Tibial nerve (tissue), 4 donors: ENCODE measurements at regions not wholly inside any gene's neighbourhood (a gene's known extent, or its start where the extent isn't known, plus 50 kb on each side); places are given as distances from the start of the nearest gene placed in this dataset. TPM values are rescaled to one million over a fixed set of nuclear protein-coding genes. Genes with fewer than 3 reads are reported as not detected.

ENCODE experiments used
- DNase-seq, 2 donors: peaks; one replicate each; pipeline ENCODE4 v3.0.0-alpha.2; 2019; ENCODE audit warnings: low spot score in 2 of 2
- H3K27ac ChIP-seq, 4 donors: fragments of 200-600 bp; sonication (generic) in 3 of 4; one replicate each; pipeline ENCODE4 v1.5.1; 2017 to 2019; ENCODE audit warnings: mild to moderate bottlenecking in 1 of 4
- H3K27me3 ChIP-seq, 2 donors: fragments of 200-600 bp; sonication (generic) in 1 of 2; one replicate each; pipeline versions ENCODE4 v1.5.1 to v1.6.0; 2017 to 2019
- H3K36me3 ChIP-seq, 3 donors: fragments of 200-600 bp; sonication (generic); one replicate each; pipeline ENCODE4 v1.5.1; 2018 to 2019
- H3K4me1 ChIP-seq, 4 donors: fragments of 200-600 bp; sonication (generic) in 3 of 4; one replicate each; pipeline ENCODE4 v1.5.1; 2017 to 2019
- H3K4me3 ChIP-seq, 4 donors: fragments of 200-600 bp; sonication (generic) in 3 of 4; one replicate each; pipeline ENCODE4 v1.5.1; 2017 to 2019; ENCODE audit warnings: mild to moderate bottlenecking in 1 of 4, moderate library complexity in 1 of 4
- H3K9me3 ChIP-seq, 4 donors: fragments of 200-600 bp; sonication (generic) in 3 of 4; one replicate each; pipeline ENCODE4 v1.5.1; 2017 to 2019
- EP300 ChIP-seq, 2 donors: sonication (generic); formaldehyde crosslinking; IDR thresholded peaks; one replicate each; pipeline ENCODE4 v1.6.1; 2017; ENCODE audit warnings: antibody characterized with exemption in 2 of 2, mild to moderate bottlenecking in 1 of 2
- POLR2A ChIP-seq, 2 donors: fragments of 450-650 bp; IDR thresholded peaks; one replicate each; pipeline ENCODE4 v1.6.1; 2017; ENCODE audit warnings: antibody characterized with exemption in 2 of 2, mild to moderate bottlenecking in 2 of 2, moderate library complexity in 2 of 2
- WGBS, 2 donors: methylation state at CpG; one replicate each; pipeline ENCODE4 v1.1.5; 2018; 5-methylcytosine and 5-hydroxymethylcytosine counted together
- small RNA-seq: library from RNA; depleted of rRNA; stranded (forward); fragments of <200 nt; gene quantifications from one replicate; pipeline ENCODE3, GENCODE V24; 2016
- TF ChIP-seq, protein P1 (sequence below), 5 experiments: fragments of 200-600 bp in 3 of 5; fragments of 450-650 bp in 2 of 5; sonication (generic) in 3 of 5; IDR thresholded peaks; one replicate each; pipeline ENCODE4 v1.5.1; 2016 to 2019; ENCODE audit warnings: antibody characterized with exemption in 5 of 5, mild to moderate bottlenecking in 3 of 5, moderate library complexity in 2 of 5

DNA sequence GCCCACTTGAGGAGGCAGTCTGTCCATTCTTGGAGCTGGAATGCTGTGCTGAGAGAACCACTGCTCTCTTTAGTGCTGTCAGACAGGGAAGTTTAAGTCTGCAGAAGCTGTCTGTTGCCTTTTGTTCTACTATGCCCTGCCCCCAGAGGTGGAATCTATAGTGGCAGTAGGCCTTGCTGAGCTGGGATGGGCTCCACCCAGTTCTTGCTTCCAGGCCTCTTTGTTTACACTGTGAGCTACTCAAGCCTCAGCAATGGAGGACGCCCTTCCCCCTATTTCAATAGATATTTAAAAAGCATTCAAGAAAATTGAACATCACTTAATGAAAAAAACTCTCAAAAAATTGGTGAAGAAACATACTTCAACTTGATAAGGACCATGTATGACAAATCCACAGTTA, 313.5 kb downstream of the PHKB start:
- Histone ChIP-seq H3K9me3 (peaks cover 0 to 9% (median 0%) of the 10 kb centered on the region in 4 donors), H3K4me1 (peaks cover 0 to 9% (median 0%) of the 10 kb centered on the region in 4 donors), H3K27me3 (no peaks in the 10 kb centered on the region), H3K27ac (no peak overlapping the region), H3K36me3 (no peaks in the 10 kb centered on the region), H3K4me3 (no peak overlapping the region)
- WGBS, 2 donors = 69 to 75% methylated on average over 1 of the region's 1 CpG
- DNase-seq = no peak
- TF ChIP-seq POLR2A (IDR thresholded peaks at IDR 0.05) (no peak), EP300 (IDR thresholded peaks at IDR 0.05) (no peak)
- TF ChIP-seq, protein P1, sequence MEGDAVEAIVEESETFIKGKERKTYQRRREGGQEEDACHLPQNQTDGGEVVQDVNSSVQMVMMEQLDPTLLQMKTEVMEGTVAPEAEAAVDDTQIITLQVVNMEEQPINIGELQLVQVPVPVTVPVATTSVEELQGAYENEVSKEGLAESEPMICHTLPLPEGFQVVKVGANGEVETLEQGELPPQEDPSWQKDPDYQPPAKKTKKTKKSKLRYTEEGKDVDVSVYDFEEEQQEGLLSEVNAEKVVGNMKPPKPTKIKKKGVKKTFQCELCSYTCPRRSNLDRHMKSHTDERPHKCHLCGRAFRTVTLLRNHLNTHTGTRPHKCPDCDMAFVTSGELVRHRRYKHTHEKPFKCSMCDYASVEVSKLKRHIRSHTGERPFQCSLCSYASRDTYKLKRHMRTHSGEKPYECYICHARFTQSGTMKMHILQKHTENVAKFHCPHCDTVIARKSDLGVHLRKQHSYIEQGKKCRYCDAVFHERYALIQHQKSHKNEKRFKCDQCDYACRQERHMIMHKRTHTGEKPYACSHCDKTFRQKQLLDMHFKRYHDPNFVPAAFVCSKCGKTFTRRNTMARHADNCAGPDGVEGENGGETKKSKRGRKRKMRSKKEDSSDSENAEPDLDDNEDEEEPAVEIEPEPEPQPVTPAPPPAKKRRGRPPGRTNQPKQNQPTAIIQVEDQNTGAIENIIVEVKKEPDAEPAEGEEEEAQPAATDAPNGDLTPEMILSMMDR (IDR thresholded peaks at IDR 0.05) = no peak

GRCh38 chr16:47753659-47754058, 292.5 kb downstream of the PHKB start:
- Histone ChIP-seq H3K27ac (no peak overlapping the region), H3K4me3 (no peak overlapping the region), H3K36me3 (no peaks in the 10 kb centered on the region), H3K4me1 (no peaks in the 10 kb centered on the region), H3K27me3 (no peaks in the 10 kb centered on the region), H3K9me3 (no peaks in the 10 kb centered on the region)
- DNase-seq = no peak
- TF ChIP-seq EP300 (IDR thresholded peaks at IDR 0.05) = no peak
- 29 to 35% methylated on average over 1 of the region's 1 CpG for WGBS, 2 donors

Small RNAs in the stretch of these regions (small RNA-seq; reads per million reads assigned to genes)
- not detected for gene AC141846.1
